ENCODE measurements at regions not wholly inside any gene's neighbourhood (a gene's known extent, or its start where the extent isn't known, plus 50 kb on each side); places are given as distances from the start of the nearest gene placed in this dataset.

- no peak overlapping the region for H3K4me3 ChIP-seq (ENCODE audit: low read depth, low read length)
- no peak for DNase-seq (ENCODE audit: low read depth)
- TF ChIP-seq CTCF (IDR thresholded peaks at IDR 0.05; ENCODE audit: low read depth, low read length, missing control alignments): no peak
- in situ Hi-C loops (cut with HindIII; ENCODE audit: low sequenced_read_pairs): no loop called here
These were observed 52.7 kb upstream of the FAM216B start for GRCh38 chr13:42728507-42729180.

- no peak overlapping the region for H3K4me3 ChIP-seq (ENCODE audit: low read depth, low read length)
- no peak for TF ChIP-seq CTCF (IDR thresholded peaks at IDR 0.05; ENCODE audit: low read depth, low read length, missing control alignments)
- in situ Hi-C loops (cut with HindIII; ENCODE audit: low sequenced_read_pairs): no loop called here
- no peak for DNase-seq (ENCODE audit: low read depth)
These were observed 51.5 kb upstream of the FAM216B start for GRCh38 chr13:42729857-42730402.
